Glomerular visceral epithelial cell (primary cell): ENCODE measurements at regions not wholly inside any gene's neighbourhood (a gene's known extent, or its start where the extent isn't known, plus 50 kb on each side); places are given as distances from the start of the nearest gene placed in this dataset.
"Not testable (repeated sequence)": the region's sequence is repeated elsewhere in the genome, so short reads cannot be mapped to it uniquely, and the experiment has no call there.

Experiments used
- DNase-seq: peaks from one replicate; pipeline ENCODE4 v3.0.0-alpha.2; 2016; ENCODE audit errors: extremely low spot score

GRCh38 chr19:23984911-23985310 is 70.2 kb downstream of the ZNF726 start:
- not testable (repeated sequence) for DNase-seq

- DNase-seq: no peak
Observed at GRCh38 chr19:23986623-23987022, 71.9 kb downstream of the ZNF726 start.

DNA sequence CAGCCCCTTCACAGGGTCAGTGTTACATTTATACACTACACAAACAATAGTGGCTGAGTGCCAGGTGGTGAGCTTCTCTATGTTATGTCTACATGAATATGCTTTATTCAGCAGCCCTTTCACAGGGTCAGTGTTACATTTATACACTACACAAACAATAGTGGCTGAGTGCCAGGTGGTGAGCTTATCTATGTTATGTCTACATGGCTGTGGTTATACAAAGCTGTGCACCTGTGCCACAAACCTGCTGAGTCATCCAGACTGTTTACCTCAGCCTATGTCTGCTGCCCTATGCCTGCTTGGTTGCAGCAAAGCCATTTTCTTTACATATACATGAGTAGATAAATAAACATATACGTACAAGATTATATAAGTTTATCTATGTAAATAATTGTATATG is 76.5 kb downstream of the ZNF726 start:
- no peak for DNase-seq

GRCh38 chr19:23992348-23992747 is 77.7 kb downstream of the ZNF726 start:
- no peak for DNase-seq

DNA sequence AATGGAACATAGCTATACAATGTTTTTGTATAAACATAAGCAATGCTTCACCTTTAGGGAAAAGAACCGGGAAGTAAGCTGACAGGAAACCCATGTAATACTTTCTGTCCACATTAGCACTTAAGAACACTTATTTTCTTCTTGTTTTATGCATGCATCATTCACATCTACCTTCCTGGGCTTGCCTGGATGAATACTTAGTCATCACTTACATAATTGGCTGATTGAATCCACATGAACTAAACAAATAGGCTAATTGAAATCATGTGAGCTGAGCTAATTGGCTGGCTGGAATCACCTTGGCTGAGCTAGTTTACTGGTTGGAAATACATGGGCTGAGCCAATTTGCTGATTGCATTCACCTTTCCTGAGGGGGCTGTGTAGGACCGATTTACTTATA is 78.8 kb downstream of the ZNF726 start:
- DNase-seq: no peak

DNA sequence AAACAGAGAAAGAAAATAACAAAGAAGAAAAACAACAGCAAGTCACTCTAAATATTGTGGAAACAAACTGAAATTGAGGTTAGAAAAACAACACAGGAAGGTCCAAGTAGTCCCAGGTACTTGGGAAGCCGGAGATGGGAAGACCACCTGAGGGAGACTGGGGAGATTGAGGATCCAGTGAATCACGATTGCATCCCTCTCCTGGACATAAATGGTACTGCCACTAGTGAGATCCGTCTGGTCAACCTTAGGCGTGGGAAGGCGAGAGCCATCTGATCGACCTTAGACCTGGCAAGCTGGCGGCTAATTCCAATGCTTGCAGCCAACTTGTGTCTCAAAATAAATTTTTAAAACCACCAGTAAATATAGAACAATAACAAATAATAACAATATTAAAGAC is 81.9 kb downstream of the ZNF726 start:
- no peak for DNase-seq

DNA sequence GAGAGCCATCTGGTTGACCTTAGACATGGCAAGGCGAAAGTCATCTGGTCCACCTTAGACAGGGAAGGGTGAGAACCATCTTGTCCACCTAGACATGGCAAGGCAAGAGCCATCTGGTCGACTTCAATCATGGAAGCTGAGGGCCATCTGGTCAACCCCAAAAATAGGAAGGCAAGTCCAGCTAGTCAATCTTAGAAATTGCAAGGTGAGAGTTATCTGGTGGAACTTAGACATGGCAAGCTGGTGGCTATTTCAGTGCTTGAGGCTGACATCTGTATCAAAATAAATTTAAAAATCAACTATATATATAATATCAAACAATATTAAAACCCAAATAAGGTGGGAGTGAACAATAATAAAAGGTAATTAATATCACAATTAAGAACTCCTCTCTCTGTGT is 83.9 kb downstream of the ZNF726 start:
- no peak for DNase-seq

DNA sequence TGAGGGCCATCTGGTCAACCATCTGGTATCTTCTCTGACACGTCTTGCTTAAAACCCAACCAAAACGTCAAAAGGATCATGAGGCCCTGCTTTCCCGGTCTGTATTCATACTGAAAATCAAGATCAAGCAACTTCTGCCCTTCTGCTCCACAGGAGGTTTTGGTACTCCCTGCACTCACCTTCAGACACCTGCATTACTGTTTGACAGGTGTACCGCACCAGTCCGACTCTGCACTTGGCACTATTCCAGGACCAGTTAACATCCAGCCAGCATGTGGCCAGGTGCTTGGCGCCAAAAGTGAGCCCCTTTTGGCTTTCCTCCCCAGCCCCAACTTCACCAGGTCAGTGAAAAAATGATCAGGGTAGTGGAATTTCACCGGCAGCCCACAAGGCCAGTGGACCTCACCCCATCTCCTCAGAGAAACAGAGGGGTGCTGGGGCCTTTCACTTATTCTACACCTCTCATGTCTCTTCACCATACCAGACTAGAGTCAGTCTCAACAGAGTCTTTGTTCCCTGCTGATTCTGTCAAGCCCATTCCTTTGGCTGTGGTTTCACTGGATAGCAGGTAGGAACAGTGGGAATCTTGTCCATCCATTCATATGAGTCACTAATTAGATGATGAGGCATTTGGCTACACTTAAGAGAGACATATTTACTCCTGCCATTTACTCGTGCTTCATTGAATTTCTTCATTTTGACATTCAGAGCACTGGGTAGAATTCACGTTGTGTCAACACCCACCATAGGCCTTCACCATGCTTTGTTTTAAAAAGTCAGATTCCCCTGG is 85.3 kb downstream of the ZNF726 start:
- DNase-seq: no peak

- no peak for DNase-seq
Observed at GRCh38 chr19:24000656-24001055, 86.0 kb downstream of the ZNF726 start.

DNA sequence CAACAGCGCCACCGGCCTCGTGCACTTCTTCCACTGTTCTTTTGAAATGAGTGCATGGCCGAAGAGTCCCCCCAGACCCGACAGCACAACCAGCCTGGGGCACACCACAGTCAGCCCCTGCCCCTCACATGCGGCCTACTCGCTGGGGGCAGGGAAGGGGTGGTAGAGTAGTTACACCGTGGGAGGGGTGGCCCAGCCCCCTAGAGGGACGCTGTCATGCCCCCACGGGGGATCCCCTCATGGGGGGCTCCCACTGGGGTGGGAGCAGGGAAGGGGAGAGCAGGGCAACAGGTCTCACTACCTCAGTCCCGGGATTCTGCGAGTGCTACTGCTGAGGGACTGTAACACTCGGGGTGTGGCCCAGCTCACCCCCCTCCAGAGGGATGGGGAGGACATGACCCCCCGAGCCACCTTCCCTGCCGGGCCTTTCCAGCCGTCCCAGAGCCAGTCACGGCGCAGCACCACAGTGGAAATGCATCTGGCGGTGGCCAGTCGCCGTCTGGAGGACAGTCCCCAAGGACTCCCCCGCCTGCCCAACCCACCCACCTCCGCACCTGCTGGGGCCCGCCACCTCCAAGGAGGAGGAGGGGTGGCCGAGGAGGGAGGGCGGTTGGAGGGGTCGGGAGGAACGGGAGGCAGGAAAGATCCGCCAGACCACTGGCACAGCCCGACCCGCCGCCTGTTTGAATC is 84.6 kb upstream of the ZNF254 start:
- DNase-seq: no peak

GRCh38 chr19:24003537-24003936 is 83.5 kb upstream of the ZNF254 start:
- DNase-seq: no peak

DNA sequence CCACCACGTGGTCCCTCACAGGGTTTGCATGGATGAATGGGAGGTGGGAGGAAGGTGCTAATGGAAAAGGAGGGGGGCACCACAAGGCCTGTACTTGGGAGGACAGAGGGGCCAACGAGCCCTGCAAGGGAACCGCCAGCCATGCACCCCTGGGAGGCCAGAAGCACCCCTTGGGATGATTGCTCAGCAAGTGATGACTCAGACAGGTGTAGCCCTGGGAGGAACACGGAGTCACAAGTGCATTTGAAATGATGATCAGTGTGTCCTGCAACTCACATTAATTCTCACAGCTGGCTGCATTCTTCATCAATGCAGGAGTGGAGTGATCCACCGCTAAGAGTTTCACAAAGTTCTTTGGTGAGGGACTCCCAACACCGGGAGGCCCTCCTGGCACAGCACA is 82.8 kb upstream of the ZNF254 start:
- DNase-seq: no peak

GRCh38 chr19:24029941-24030636 is 56.9 kb upstream of the ZNF254 start:
- no peak for DNase-seq

- no peak for DNase-seq
Observed at GRCh38 chr19:24032651-24033050, 54.3 kb upstream of the ZNF254 start.

DNA sequence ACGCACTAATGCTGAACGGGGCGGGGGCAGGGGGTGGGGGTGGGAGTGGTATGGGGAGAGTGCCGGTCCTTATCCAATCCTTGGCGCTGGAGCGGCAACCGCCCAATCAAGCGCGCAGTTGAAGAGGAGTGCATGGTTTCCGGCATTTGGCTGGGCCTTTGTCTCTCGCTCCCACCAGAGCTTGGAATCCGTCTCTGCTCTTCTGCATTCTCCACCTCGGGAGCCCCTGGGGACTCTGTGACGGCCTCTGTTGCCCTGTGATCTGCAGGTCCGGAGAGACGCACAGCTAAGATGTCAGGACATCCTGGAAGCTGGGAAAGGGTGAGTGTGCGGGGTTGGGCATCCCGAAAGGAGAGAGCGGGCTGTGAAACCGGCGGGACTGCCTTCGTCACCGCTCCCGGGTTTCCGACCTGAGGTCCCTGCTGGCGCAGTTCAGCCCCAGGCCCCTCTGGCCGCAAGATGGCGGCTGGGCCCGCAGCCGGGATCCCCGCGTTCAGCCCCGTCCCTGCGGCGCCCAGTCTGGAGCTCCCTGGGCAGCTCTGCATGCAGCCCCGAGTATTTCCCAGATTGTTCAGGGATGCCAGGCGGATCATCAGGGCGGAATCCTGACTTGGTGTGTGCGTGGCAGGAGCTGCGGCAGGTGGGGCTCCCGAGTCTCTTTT is 53.6 kb upstream of the ZNF254 start:
- DNase-seq: peak; percentile 92

GRCh38 chr19:24033963-24034342 is 53.0 kb upstream of the ZNF254 start:
- peak; percentile 69 for DNase-seq

- not testable (repeated sequence) for DNase-seq
Observed at GRCh38 chr19:24035261-24035880, 51.6 kb upstream of the ZNF254 start.
